ENCODE measurements at regions not wholly inside any gene's neighbourhood (a gene's known extent, or its start where the extent isn't known, plus 50 kb on each side); places are given as distances from the start of the nearest gene placed in this dataset.

GRCh38 chr14:71346685-71347084, 439.4 kb downstream of the PCNX1 start:
- H3K4me2 ChIP-seq (ENCODE audit: low read length): no peak overlapping the region
- H3K4ac ChIP-seq (ENCODE audit: low read depth, low read length): no peak overlapping the region
- no peak overlapping the region for H3K9ac ChIP-seq (ENCODE audit: low read length)
- H2BK120ac ChIP-seq (ENCODE audit: insufficient read depth, low read length, poor library complexity): no peak overlapping the region
- H3K27ac ChIP-seq (ENCODE audit: low read depth, low read length): no peak overlapping the region
- H4K8ac ChIP-seq (ENCODE audit: low read depth, low read length): no peak overlapping the region
- no peak overlapping the region for H3K23ac ChIP-seq (ENCODE audit: low read length)
- no peak overlapping the region for H4K12ac ChIP-seq (ENCODE audit: low read depth, low read length)
- H3K4me1 ChIP-seq (ENCODE audit: control insufficient read depth in 1 of 2, insufficient read depth in 2 of 2, low read length in 2 of 2): peaks cover 0 to 2% of the 10 kb centered on the region in 2 experiments
- H3K79me2 ChIP-seq (ENCODE audit: control insufficient read depth, insufficient read depth, low read length, poor library complexity): peaks cover 1% of the 10 kb centered on the region
- no peak overlapping the region for H3K4me3 ChIP-seq (ENCODE audit: low read depth, low read length)
- DNase-seq: no peak
- H3K79me1 ChIP-seq (ENCODE audit: low read length): no peaks in the 10 kb centered on the region
- H3K27me3 ChIP-seq (ENCODE audit: insufficient read depth, low read length): no peaks in the 10 kb centered on the region
- H2AK5ac ChIP-seq (ENCODE audit: low read length): no peak overlapping the region
- no peak overlapping the region for H4K91ac ChIP-seq (ENCODE audit: low read depth, low read length)
- no peak overlapping the region for H2BK12ac ChIP-seq (ENCODE audit: low read length)
- H3K18ac ChIP-seq (ENCODE audit: low read length): no peak overlapping the region
- H3K14ac ChIP-seq (ENCODE audit: low read length): no peak overlapping the region
- WGBS (ENCODE audit: extremely low coverage, insufficient coverage, insufficient read length): no CpG with 5 or more reads among the region's 5 CpGs
- no peaks in the 10 kb centered on the region for H3K9me3 ChIP-seq (ENCODE audit: insufficient read depth, low read depth, low read length)
- no peaks in the 10 kb centered on the region for H3K36me3 ChIP-seq (ENCODE audit: control insufficient read depth in 1 of 2, insufficient read depth in 2 of 2, low read length in 2 of 2)
- no peak overlapping the region for H2BK5ac ChIP-seq (ENCODE audit: low read depth, low read length, poor library complexity)
- H2AFZ ChIP-seq (ENCODE audit: insufficient read depth, low read length, poor library complexity): no peak overlapping the region

DNA sequence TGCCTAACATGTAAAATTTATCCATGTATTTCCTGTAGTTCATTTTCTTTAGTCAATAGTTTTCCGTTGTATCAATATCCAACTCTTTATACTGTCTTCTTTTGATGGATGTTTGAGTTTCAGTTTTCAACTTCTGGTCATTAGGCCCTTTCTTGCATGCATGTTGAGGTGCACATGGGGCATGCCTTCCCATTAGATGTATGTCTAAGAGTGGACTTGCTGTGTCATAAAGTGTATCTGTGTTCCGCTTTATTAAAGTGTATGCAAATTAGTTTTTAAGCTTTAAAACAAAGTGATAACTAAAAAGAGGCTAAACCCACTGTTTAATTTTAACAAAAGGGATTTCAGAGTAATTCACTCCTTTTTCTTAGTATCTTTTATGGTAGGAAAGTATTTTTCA, 441.1 kb downstream of the PCNX1 start:
- H3K23ac ChIP-seq (ENCODE audit: low read length): no peak overlapping the region
- H3K4me1 ChIP-seq (ENCODE audit: control insufficient read depth in 1 of 2, insufficient read depth in 2 of 2, low read length in 2 of 2): peaks cover 0 to 2% of the 10 kb centered on the region in 2 experiments
- H3K18ac ChIP-seq (ENCODE audit: low read length): no peak overlapping the region
- H3K27me3 ChIP-seq (ENCODE audit: insufficient read depth, low read length): no peaks in the 10 kb centered on the region
- no peak overlapping the region for H3K4me2 ChIP-seq (ENCODE audit: low read length)
- no peaks in the 10 kb centered on the region for H3K79me1 ChIP-seq (ENCODE audit: low read length)
- no CpG with 5 or more reads among the region's 2 CpGs for WGBS (ENCODE audit: extremely low coverage, insufficient coverage, insufficient read length)
- DNase-seq: no peak
- no peak overlapping the region for H3K27ac ChIP-seq (ENCODE audit: low read depth, low read length)
- H3K79me2 ChIP-seq (ENCODE audit: control insufficient read depth, insufficient read depth, low read length, poor library complexity): peaks cover 1% of the 10 kb centered on the region
- no peak overlapping the region for H4K8ac ChIP-seq (ENCODE audit: low read depth, low read length)
- H4K91ac ChIP-seq (ENCODE audit: low read depth, low read length): no peak overlapping the region
- H2BK12ac ChIP-seq (ENCODE audit: low read length): no peak overlapping the region
- no peak overlapping the region for H3K9ac ChIP-seq (ENCODE audit: low read length)
- H3K4me3 ChIP-seq (ENCODE audit: low read depth, low read length): no peak overlapping the region
- no peak overlapping the region for H3K14ac ChIP-seq (ENCODE audit: low read length)
- no peak overlapping the region for H3K4ac ChIP-seq (ENCODE audit: low read depth, low read length)
- no peaks in the 10 kb centered on the region for H3K9me3 ChIP-seq (ENCODE audit: insufficient read depth, low read depth, low read length)
- H2BK5ac ChIP-seq (ENCODE audit: low read depth, low read length, poor library complexity): no peak overlapping the region
- H2BK120ac ChIP-seq (ENCODE audit: insufficient read depth, low read length, poor library complexity): no peak overlapping the region
- peaks cover 0 to under 1% of the 10 kb centered on the region in 2 experiments for H3K36me3 ChIP-seq (ENCODE audit: control insufficient read depth in 1 of 2, insufficient read depth in 2 of 2, low read length in 2 of 2)
- no peak overlapping the region for H2AFZ ChIP-seq (ENCODE audit: insufficient read depth, low read length, poor library complexity)
- H2AK5ac ChIP-seq (ENCODE audit: low read length): no peak overlapping the region
- no peak overlapping the region for H4K12ac ChIP-seq (ENCODE audit: low read depth, low read length)

- no peak overlapping the region for H4K12ac ChIP-seq (ENCODE audit: low read depth, low read length)
- H3K36me3 ChIP-seq (ENCODE audit: control insufficient read depth in 1 of 2, insufficient read depth in 2 of 2, low read length in 2 of 2): peaks cover 0 to 2% of the 10 kb centered on the region in 2 experiments
- H2AK5ac ChIP-seq (ENCODE audit: low read length): no peak overlapping the region
- H2BK12ac ChIP-seq (ENCODE audit: low read length): no peak overlapping the region
- no peak overlapping the region for H3K4me2 ChIP-seq (ENCODE audit: low read length)
- H3K4ac ChIP-seq (ENCODE audit: low read depth, low read length): no peak overlapping the region
- no peak overlapping the region for H3K9ac ChIP-seq (ENCODE audit: low read length)
- no CpG with 5 or more reads among the region's 4 CpGs for WGBS (ENCODE audit: extremely low coverage, insufficient coverage, insufficient read length)
- no peaks in the 10 kb centered on the region for H3K27me3 ChIP-seq (ENCODE audit: insufficient read depth, low read length)
- no peak overlapping the region for H2BK5ac ChIP-seq (ENCODE audit: low read depth, low read length, poor library complexity)
- no peak overlapping the region for H3K4me3 ChIP-seq (ENCODE audit: low read depth, low read length)
- H3K79me2 ChIP-seq (ENCODE audit: control insufficient read depth, insufficient read depth, low read length, poor library complexity): peaks cover 1% of the 10 kb centered on the region
- H3K4me1 ChIP-seq (ENCODE audit: control insufficient read depth in 1 of 2, insufficient read depth in 2 of 2, low read length in 2 of 2): no peaks in the 10 kb centered on the region
- no peaks in the 10 kb centered on the region for H3K79me1 ChIP-seq (ENCODE audit: low read length)
- H3K14ac ChIP-seq (ENCODE audit: low read length): no peak overlapping the region
- H4K91ac ChIP-seq (ENCODE audit: low read depth, low read length): no peak overlapping the region
- no peak overlapping the region for H3K23ac ChIP-seq (ENCODE audit: low read length)
- no peaks in the 10 kb centered on the region for H3K9me3 ChIP-seq (ENCODE audit: insufficient read depth, low read depth, low read length)
- no peak overlapping the region for H2BK120ac ChIP-seq (ENCODE audit: insufficient read depth, low read length, poor library complexity)
- H3K18ac ChIP-seq (ENCODE audit: low read length): no peak overlapping the region
- H3K27ac ChIP-seq (ENCODE audit: low read depth, low read length): no peak overlapping the region
- H2AFZ ChIP-seq (ENCODE audit: insufficient read depth, low read length, poor library complexity): no peak overlapping the region
- H4K8ac ChIP-seq (ENCODE audit: low read depth, low read length): no peak overlapping the region
- no peak for DNase-seq
Observed at GRCh38 chr14:71348817-71349216, 441.6 kb downstream of the PCNX1 start.

DNA sequence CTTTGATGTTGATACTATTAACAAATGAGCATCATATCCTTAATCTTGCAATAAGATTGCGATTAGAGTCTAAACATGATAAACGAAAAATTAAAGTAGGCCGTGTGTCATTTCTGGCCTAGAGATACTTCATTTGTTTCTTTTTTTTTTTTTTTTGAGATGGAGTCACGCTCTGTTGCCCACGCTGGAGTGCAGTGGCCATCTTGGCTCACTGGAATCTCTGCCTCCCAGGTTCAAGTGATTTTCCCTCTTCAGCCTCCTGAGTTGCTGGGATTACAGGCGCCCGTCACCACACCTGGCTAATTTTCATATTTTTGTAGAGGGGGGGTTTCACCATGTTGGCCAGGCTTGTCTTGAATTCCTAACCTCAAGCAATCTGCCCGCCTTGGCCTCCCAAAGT, 446.9 kb downstream of the PCNX1 start:
- Histone ChIP-seq H3K27ac (ENCODE audit: low read depth, low read length) (no peak overlapping the region), H2AK5ac (ENCODE audit: low read length) (no peak overlapping the region), H3K18ac (ENCODE audit: low read length) (no peak overlapping the region), H3K4me1 (ENCODE audit: control insufficient read depth in 1 of 2, insufficient read depth in 2 of 2, low read length in 2 of 2) (peaks cover 0 to 3% of the 10 kb centered on the region in 2 experiments), H3K4me3 (ENCODE audit: low read depth, low read length) (no peak overlapping the region), H3K27me3 (ENCODE audit: insufficient read depth, low read length) (no peaks in the 10 kb centered on the region), H4K91ac (ENCODE audit: low read depth, low read length) (no peak overlapping the region), H3K4me2 (ENCODE audit: low read length) (no peak overlapping the region), H3K23ac (ENCODE audit: low read length) (no peak overlapping the region), H3K14ac (ENCODE audit: low read length) (no peak overlapping the region), H2BK120ac (ENCODE audit: insufficient read depth, low read length, poor library complexity) (no peak overlapping the region), H2AFZ (ENCODE audit: insufficient read depth, low read length, poor library complexity) (no peak overlapping the region), H4K8ac (ENCODE audit: low read depth, low read length) (no peak overlapping the region), H3K79me2 (ENCODE audit: control insufficient read depth, insufficient read depth, low read length, poor library complexity) (peaks cover 3% of the 10 kb centered on the region), H3K79me1 (ENCODE audit: low read length) (no peaks in the 10 kb centered on the region), H4K12ac (ENCODE audit: low read depth, low read length) (no peak overlapping the region), H3K4ac (ENCODE audit: low read depth, low read length) (no peak overlapping the region), H3K9ac (ENCODE audit: low read length) (no peak overlapping the region), H3K9me3 (ENCODE audit: insufficient read depth, low read depth, low read length) (no peaks in the 10 kb centered on the region), H2BK5ac (ENCODE audit: low read depth, low read length, poor library complexity) (no peak overlapping the region), H3K36me3 (ENCODE audit: control insufficient read depth in 1 of 2, insufficient read depth in 2 of 2, low read length in 2 of 2) (peaks cover 0 to 2% of the 10 kb centered on the region in 2 experiments), H2BK12ac (ENCODE audit: low read length) (no peak overlapping the region)
- no CpG with 5 or more reads among the region's 8 CpGs for WGBS (ENCODE audit: extremely low coverage, insufficient coverage, insufficient read length)
- no peak for DNase-seq
